DOHH2 (cell line): ENCODE measurements at regions not wholly inside any gene's neighbourhood (a gene's known extent, or its start where the extent isn't known, plus 50 kb on each side); places are given as distances from the start of the nearest gene placed in this dataset.

Source experiments
- EZH2phosphoT487 ChIP-seq: fragments of 200-600 bp; sonication (generic); IDR thresholded peaks from 2 replicates; pipeline ENCODE4 v1.6.1; 2017; ENCODE audit warnings: borderline replicate concordance, mild to moderate bottlenecking, antibody characterized with exemption, low read length, moderate library complexity, mixed read lengths
- TF ChIP-seq, protein P1 (sequence below): fragments of 200-600 bp; sonication (generic); IDR thresholded peaks from one replicate; pipeline ENCODE4 v1.5.1; 2014; ENCODE audit warnings: antibody characterized with exemption, mild to moderate bottlenecking, low read depth, low read length; ENCODE audit not compliant: poor library complexity, severe bottlenecking

- TF ChIP-seq, protein P1, sequence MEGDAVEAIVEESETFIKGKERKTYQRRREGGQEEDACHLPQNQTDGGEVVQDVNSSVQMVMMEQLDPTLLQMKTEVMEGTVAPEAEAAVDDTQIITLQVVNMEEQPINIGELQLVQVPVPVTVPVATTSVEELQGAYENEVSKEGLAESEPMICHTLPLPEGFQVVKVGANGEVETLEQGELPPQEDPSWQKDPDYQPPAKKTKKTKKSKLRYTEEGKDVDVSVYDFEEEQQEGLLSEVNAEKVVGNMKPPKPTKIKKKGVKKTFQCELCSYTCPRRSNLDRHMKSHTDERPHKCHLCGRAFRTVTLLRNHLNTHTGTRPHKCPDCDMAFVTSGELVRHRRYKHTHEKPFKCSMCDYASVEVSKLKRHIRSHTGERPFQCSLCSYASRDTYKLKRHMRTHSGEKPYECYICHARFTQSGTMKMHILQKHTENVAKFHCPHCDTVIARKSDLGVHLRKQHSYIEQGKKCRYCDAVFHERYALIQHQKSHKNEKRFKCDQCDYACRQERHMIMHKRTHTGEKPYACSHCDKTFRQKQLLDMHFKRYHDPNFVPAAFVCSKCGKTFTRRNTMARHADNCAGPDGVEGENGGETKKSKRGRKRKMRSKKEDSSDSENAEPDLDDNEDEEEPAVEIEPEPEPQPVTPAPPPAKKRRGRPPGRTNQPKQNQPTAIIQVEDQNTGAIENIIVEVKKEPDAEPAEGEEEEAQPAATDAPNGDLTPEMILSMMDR = no peak
- no peak for TF ChIP-seq EZH2phosphoT487
Observed at GRCh38 chr19:30881281-30881680, 468.0 kb downstream of the TSHZ3 start.
